GM21447 (cell line): ENCODE measurements at regions not wholly inside any gene's neighbourhood (a gene's known extent, or its start where the extent isn't known, plus 50 kb on each side); places are given as distances from the start of the nearest gene placed in this dataset.

Source experiments
- ATAC-seq: cut with Tn5 transposase; IDR thresholded peaks from one replicate; pipeline ENCODE4 v1.9.1; 2021; ENCODE audit not compliant: unreplicated experiment

DNA sequence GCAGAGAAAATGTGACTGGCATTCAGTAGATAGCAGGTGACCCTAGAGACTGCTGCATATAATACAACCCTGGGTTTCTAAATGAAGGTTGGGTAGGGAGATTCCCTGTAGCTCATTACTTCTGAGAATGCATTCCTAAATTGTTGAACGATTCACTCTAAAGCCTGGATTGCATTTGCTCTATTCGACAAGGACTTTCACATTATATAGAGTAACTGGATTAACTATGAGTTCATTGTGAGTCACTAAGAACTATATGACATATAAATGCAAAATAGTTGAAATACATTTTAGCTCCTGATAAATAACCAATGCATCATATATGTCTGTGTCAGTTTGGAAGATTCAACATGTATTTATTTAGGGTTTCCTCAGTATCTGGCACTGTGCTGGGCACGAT lies 294.7 kb upstream of the CCDC54 start:
- no peak for ATAC-seq

DNA sequence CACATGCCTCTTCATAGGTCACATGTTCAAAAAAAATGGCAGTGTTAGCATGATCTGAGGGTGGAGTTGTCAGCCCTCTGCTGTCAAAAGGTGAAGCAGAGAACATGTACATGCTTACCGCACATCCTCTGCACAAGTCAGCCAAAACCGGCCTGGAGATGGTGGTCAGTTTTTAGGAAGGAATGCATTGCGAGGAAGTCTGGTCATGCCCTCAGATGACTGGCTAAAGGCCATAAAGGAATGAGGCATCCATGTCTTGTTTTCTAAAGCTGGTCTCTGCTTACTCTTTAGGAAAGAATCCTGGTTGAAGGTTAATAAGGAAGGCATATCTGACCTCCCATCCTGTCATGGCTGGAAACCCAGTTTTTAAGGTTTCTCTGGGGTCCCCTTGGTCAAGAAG lies 292.0 kb upstream of the CCDC54 start:
- ATAC-seq, result no peak

DNA sequence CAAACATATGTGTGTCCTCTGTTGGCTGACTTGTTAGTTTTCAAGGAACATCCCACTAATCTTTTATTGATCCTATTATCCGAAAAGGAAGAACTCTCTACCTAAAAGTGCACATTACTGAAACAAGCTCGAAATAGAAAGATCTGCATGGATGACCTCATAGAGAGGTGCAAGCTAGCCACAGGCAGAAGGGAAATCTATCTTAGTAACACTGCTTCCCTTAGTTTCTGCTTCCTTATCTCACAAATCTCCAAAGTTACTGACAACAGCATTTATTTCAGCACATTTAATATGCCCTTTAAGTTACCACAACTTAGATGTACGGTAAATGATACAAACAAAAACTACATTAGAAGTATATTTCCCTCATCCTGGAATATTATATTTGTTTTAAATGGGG lies 285.1 kb upstream of the CCDC54 start:
- ATAC-seq, result no peak

DNA sequence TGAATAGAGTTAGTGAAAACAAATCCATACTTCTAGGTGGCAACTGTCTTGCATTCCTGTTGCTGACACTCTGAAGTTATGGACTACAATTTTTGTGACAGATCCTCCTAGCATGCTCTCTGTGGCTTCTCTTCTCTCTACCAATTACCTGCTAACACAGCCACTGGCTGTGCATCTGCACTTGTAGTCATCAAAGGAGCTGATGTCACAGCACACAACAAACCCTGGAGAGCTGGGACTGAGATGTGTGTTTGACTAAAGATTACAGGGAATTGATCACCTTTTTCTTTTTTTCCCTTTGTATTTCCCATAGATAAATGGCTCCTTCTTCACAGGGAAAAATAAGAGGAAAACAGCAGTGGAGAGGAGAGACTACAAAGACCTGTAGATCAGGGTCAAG lies 278.4 kb upstream of the CCDC54 start:
- no peak for ATAC-seq

DNA sequence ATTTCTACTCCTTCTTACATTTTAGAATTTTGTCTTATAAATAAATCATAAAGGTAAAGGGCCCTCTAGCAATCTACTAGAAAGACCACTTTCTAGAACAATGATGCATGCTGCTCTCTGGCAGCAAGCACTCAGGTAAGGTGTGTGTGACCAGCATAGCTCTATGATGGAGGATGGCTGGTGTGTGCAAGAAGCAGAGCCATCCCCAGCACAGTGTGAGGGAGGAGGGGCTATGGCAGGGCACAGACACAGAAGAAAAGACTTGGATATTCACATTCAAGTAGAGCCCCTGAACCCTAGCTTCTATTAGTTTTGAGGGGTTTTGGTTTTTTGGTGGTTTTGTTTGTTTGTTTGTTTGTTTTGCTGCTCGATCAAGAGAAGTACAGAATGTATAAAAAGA lies 277.1 kb upstream of the CCDC54 start:
- ATAC-seq, result no peak

DNA sequence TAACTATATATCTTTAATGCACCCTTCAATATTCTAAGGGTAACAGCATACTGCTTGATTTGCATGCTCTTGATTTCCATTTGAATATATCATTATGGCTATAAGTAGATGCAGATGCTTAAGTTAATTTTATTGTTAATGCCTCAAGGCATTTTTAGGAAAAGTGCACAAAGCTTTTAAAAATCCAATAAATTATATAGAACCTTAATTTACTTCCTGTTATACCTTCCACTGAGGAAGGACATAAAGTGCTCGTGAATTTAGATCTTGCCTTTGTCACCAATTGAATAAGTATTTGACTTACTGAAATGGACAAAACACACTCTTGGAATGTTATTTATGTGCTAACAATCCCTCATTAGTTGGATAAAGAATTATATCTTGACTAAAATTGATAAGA lies 276.7 kb upstream of the CCDC54 start:
- ATAC-seq, result no peak

DNA sequence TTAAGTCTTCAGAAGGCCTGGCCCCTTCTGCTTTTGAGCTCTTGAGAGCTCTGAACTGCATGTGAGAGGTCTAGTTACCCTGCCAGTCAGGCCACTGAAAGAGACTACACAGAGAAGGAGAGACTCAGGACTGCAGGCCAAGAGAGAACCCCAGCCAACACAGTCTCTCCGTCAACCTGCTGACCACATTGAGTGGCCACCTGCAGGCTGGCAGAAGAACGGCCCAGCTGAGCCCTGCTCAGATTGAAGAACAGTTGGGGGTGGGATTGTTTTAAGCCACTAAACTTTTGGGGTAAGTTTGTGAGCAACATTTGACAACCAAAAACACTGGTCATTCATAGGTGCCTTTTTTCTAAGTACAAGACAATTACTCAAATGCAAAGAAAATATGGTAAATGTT lies 273.5 kb upstream of the CCDC54 start:
- ATAC-seq, result no peak

DNA sequence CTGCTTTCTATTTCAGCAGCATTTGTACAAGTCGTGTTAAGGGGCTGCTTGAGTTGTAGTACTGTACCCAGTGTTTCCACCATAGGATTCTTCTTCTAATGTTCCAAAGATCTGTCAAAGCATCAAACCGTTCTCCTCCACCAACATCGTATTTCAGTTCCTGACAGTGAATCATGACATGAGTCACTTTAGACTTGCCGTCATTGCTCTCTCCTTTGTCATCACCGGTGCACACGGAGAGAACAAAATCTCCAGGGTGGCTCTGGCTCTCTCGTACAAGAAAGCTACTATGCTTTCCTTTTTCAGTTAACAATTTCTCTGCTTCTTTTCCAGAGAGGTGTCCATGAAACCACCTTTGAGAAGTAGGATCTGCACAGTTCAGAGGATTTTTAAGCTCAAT lies 270.9 kb upstream of the CCDC54 start:
- ATAC-seq, result no peak

DNA sequence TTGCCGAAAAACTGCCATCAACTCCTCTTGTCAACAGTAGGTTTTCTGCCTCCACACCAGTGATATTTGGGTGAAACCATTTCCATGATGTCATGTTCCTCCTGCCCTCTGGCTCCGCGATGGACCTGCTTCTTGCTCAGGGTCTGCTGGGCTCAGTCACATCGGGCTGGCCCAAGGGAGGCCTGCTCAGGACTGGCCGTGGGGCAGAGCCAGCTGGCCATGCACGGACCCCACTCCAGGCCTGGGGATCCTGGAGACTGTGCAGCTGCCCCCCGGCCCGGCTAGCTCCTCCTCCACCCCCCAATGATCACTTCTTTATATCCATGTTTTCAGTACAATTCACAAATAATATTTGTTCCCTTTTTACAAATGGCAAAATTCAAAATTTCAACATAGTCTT lies 270.3 kb upstream of the CCDC54 start:
- no peak for ATAC-seq

DNA sequence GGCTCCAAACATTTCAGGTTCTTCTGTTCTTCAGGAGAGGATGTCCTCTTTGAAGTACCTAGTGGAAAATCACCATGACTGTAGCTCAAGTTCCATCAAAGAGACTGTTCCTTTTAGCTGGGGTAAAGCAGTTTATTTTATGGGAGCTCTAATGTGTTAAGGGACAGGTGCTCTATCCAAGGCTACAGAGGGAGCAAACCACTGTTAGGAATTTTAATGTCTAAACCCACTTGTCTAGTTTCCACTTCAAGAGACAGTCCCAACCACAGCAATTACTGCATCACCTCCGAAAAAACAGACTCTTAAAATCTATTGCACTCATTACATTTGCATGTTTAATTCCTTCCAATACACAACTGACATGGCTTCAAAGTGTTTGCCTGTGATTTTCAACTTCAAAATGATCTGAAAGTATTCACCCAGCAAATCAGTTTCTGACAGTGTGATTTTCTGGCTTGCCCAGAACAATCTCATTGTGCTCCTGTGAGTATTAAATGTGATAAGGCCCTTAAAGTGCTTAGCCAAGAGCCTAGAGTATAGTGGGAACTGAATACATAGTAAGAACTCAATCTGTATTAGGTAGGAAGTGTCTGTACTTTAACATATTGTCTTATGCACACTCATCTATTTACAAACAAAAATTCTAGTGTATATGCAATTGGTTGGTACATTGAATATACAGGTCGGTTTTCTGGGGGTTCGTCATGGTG lies 266.5 kb upstream of the CCDC54 start:
- no peak for ATAC-seq

DNA sequence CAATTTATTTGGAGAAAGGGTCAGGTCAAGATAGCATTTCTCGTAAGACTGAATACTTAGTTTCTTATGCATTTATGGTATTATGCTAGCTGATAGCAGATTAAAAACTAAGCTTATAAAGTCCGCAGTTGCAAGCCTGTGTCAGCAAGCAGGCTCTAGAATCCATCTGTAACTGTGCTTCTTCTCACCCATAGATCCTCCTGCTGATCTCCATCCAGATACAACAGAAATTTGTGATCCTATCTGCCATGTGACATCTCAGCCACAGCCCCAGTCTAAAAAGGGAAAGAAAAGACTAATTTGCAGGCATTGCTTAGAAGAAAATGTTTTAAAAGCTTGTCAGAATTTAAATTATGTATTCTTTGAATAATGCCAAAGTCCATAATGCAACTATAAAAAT lies 265.4 kb upstream of the CCDC54 start:
- ATAC-seq, result no peak

DNA sequence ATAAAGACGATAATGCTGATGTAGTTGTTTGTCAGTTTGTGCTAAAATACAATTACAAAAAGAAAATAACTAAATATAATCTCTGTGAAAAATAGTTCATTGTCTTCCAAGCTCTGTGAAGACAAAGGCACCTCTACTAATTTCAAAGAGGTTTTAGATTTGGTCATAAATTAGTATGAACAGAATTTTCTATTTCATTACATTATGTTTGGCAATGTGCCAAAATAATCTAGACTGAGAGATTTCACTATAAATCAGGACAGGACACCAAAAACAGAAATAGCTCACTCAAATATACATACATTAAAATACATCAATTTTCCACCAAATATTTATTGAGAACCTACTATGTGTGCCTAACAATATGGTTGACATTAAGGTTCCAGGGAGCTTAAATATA lies 264.9 kb upstream of the CCDC54 start:
- ATAC-seq, result no peak

DNA sequence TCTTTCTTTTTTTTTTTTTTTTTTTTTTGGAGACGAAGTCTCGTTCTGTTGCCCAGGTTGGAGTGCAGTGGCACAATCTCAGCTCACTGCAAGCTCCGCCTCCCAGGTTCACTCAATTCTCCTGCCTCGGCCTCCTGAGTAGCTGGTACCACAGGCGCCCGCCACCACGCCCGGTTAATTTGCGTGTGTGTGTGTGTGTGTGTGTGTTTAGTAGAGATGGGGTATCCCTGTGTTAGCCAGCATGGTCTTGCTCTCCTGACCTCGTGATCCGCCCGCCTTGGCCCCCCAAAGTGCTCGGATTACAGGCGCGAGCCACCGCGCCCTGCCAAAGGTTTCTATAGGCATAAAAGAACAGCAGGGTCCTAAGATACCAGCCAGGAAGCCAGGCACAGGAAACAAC lies 261.0 kb upstream of the CCDC54 start:
- ATAC-seq, result no peak

DNA sequence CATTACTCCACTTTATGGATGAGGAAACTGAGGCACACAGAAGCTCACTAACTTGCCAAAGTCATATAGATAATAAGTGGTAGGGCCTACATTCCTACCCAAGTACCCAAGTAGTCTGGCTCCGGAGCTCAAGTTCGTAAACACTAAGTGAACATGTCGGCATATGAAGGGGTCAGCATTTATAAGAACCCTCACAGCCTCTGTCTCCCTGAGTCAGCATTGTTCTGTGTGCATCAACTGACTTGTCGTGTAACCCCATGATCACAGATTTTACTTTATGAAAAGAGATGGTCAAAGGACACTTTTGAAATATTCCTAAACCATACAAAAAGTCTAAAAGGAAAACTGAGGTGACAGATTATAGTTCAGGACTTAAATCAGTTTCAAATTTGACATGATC lies 260.1 kb upstream of the CCDC54 start:
- ATAC-seq, result no peak

DNA sequence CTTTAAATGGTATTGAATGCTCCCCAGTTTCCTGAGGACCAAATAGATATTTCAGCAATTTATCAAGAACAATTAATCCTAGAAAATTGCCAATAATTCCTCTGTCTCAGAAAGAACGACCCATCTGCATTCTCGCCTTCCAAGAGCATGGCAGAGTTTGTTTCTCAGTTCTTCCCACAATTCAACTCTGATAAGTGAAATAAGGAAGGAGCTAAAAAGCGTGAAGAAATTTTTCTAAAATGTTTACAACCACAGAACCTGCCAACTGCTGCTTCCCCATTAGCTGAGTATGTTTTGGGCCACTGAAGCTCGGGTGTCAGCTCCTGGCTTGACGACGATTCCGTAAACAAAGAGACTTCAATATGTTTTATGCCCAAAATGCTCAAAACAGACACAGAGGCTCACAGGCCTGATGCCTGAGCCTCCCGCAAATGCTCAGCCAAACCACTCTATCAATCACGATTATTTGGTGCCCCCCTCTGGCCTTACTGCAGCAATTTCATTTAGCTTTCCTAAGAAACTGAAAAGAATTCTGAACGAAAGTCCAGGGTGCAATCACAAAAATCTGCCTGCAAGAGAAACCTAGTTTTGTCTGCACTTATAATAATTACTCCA lies 259.2 kb upstream of the CCDC54 start:
- ATAC-seq, result no peak

DNA sequence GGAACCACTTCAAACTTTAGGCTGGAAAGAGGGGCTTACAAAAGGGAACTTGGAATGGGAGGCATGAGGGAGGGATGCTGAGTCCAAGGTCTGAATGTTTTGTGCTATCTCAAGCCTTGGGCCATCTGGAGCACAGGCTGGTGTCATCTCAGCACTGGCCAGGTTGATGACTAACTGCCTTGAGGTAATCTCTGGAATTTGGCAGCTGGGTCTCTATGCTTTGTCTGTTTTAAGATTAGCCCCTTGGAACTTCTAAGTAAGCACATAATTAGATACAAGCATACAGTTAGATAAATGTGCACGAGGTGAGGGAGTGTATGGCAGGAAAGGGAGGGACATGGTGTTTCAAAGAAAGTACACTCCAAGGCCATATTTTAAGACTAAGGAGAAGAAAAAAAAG lies 252.4 kb upstream of the CCDC54 start:
- ATAC-seq, result no peak

DNA sequence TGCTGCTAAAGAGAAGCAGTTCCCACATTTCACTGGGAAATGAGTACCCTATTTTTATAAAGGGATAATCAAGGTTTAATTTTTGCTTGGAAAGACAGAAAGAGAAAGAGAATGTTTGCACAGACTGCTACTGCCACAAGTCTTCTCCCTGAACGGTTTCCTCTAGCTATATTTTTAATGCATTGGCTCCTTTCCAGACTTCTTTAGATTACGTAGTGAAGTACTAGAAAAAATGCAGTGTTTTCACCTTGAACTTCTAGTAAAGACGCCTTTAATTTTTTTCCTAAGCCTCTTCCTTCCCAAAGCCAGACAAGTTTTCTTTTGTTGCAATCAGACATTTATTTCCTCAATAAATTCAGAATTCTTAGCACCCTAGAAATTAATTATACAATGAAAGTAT lies 248.3 kb upstream of the CCDC54 start:
- ATAC-seq, result no peak

DNA sequence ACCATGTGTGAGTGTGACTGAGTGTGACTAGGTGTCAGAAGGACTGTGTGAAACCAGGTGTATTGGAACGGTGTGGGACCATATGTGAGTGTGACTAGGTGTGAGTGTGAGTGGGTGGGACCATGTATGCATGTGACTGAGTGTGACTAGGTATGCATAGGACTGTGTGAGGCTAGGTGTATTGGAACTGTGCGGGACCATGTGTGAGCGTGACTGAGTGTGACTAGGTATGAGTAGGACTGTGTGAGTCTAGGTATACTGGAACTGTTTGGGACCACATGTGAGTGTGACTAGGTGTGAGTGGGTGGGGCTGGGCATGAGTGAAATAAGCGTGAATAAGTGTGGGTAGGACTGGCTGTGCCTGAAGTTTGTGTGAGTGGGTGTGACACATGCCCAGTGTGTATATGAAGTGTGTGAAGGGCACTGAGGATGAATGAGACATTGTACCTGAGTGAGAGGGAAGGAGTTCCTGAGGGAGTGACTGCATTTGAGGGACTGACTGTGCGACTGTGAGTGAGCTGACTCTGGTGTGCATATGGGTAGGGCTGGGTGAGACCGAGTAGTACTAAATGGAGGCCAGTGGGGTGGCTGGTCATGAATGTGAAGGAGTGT lies 247.0 kb upstream of the CCDC54 start:
- no peak for ATAC-seq

DNA sequence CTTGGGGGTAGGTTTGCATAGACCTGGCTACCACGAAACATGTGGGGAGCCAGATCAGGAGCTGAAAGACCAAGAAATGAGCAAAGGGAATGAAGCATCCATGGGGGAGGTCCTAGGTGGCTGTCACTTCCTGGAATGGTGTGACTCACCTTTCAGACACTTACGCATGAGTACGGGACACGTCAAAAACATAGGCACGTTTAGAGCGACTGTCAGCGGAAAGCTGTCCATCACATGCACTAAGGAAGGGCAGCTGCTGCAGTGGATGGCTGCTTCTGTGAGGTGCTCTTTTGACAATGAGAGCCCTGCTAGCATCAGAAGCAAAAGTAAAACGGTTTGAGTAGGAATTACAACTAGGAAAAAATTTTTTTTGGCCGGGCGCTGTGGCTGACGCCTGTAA lies 244.6 kb upstream of the CCDC54 start:
- ATAC-seq, result no peak

DNA sequence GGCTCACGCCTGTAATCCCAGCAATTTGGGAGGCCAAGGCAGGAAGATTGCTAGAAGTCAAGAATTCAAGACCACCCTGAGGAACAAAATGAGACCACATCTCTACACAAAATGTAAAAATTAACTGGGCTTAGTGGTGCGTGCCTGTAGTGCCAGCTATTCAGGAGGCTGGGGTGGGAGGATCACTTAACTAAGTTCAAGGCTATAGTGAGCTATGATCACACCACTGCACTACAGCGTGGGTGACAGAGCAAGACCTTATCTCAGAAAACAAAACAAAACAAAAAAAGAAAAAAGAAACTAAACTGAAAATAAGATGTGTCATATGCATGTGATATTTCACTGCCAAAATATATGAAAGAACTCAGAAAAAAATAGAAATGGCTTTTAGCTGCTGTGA lies 243.3 kb upstream of the CCDC54 start:
- no peak for ATAC-seq

DNA sequence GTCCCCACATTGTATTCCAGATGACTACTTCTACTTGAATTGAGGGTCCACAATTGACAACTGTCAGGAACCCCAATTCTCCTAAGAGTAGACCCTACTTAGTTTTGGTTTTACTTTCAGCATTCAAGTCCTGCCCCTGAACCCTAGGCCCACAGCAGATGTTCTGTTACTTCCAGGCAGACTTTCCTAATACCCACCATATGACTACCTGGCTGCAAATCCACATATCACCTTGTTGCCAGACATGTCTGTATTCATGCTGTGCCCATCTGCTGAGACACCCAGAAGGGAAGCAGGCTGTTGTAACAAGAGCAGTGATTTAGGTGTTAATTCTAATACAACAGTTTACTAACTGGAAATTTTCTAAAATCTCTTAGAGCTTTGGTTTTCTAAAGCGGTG lies 235.1 kb upstream of the CCDC54 start:
- no peak for ATAC-seq

DNA sequence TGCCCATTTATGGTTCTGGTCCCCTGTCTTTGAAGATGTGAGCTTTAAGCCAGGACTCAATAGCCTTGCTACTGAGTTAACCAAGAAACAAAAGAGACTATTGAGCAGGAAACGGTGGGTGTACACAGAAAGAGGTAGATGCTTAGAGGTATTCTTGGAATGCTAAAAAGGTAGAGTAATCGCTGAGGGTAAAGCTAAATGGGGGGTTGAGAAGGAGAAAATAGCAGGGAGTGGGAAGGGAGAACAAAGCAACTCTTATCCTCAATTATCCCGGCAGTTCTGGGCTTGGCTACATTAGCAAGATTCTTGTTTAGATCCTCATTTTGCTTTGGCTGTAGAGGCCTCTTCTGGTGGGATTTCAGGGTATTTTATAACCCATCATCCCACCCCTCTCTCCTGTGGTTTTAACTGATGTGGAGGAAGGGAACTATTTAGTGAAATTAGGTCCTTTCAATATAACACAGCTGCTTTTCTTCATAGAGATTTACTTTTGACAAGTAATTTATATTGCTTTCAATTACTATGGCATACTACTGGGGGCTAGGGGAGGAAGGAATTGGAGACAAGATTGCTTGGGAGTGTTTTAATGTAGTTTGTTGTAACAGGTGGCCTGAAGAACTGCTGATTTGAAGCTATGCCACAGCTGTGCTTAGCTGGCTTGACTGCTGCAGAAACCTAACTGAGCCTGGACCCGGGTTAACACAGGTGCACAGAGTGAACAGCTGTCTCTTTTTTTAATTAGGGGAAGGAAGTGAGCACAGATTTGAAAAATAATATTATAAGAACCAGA lies 234.3 kb upstream of the CCDC54 start:
- ATAC-seq, result no peak
